WTC11 (cell line): ENCODE measurements at regions not wholly inside any gene's neighbourhood (a gene's known extent, or its start where the extent isn't known, plus 50 kb on each side); places are given as distances from the start of the nearest gene placed in this dataset.
"Not testable (repeated sequence)": the region's sequence is repeated elsewhere in the genome, so short reads cannot be mapped to it uniquely, and the experiment has no call there.

ENCODE experiments used
- CREM ChIP-seq: sonication (generic); formaldehyde crosslinking; IDR thresholded peaks from 2 replicates; pipeline ENCODE4 v1.8.1; 2022; ENCODE audit warnings: mild to moderate bottlenecking, missing genetic modification reagents, moderate library complexity
- CTCF ChIP-seq: fragments of 200-600 bp; IDR thresholded peaks from 2 replicates; pipeline ENCODE4 v1.8.0; 2022; ENCODE audit warnings: antibody characterized with exemption
- ELF4 ChIP-seq: sonication (generic); formaldehyde crosslinking; IDR thresholded peaks from 2 replicates; pipeline ENCODE4 v1.8.1; 2022; ENCODE audit warnings: low read depth, mild to moderate bottlenecking, moderate library complexity, missing genetic modification reagents
- ETV6 ChIP-seq: sonication (generic); formaldehyde crosslinking; IDR thresholded peaks from 2 replicates; pipeline ENCODE4 v1.8.1; 2022; ENCODE audit warnings: mild to moderate bottlenecking, missing genetic modification reagents
- FOXJ3 ChIP-seq: sonication (generic); formaldehyde crosslinking; IDR thresholded peaks from 2 replicates; pipeline ENCODE4 v1.9.0; 2021; ENCODE audit warnings: missing genetic modification reagents, mild to moderate bottlenecking, borderline replicate concordance
- FOXP1 ChIP-seq: sonication (generic); formaldehyde crosslinking; IDR thresholded peaks from 2 replicates; pipeline ENCODE4 v1.8.0; 2022; ENCODE audit warnings: missing genetic modification reagents, mild to moderate bottlenecking, moderate library complexity, borderline replicate concordance
- GRHL2 ChIP-seq: fragments of 250-450 bp; sonication (Bioruptor Pico); IDR thresholded peaks from 2 replicates; pipeline ENCODE4 v1.8.0; 2022; ENCODE audit warnings: mild to moderate bottlenecking, moderate library complexity; ENCODE audit not compliant: insufficient replicate concordance, severe bottlenecking
- JUN ChIP-seq: sonication (generic); formaldehyde crosslinking; IDR thresholded peaks from 2 replicates; pipeline ENCODE4 v1.8.0; 2023; ENCODE audit warnings: mild to moderate bottlenecking, missing genetic modification reagents
- MAX ChIP-seq: sonication (generic); formaldehyde crosslinking; IDR thresholded peaks from 2 replicates; pipeline ENCODE4 v1.8.0; 2022; ENCODE audit warnings: mild to moderate bottlenecking, missing genetic modification reagents
- USF1 ChIP-seq: sonication (generic); formaldehyde crosslinking; IDR thresholded peaks from 2 replicates; pipeline ENCODE4 v1.8.0; 2022; ENCODE audit warnings: mild to moderate bottlenecking, missing genetic modification reagents
- TF ChIP-seq, protein P1 (sequence below): sonication (generic); formaldehyde crosslinking; IDR thresholded peaks from 2 replicates; pipeline ENCODE4 v1.8.0; 2023; ENCODE audit warnings: missing genetic modification reagents, mild to moderate bottlenecking, borderline replicate concordance
- TF ChIP-seq, protein P2 (sequence below): sonication (generic); formaldehyde crosslinking; IDR thresholded peaks from 2 replicates; pipeline ENCODE4 v1.8.0; 2023; ENCODE audit warnings: missing genetic modification reagents
- TF ChIP-seq, protein P3 (sequence below): sonication (generic); formaldehyde crosslinking; IDR thresholded peaks from 2 replicates; pipeline ENCODE4 v1.8.1; 2022; ENCODE audit warnings: mild to moderate bottlenecking, missing genetic modification reagents, moderate library complexity, borderline replicate concordance
- TF ChIP-seq, protein P4 (sequence below): fragments of 250-450 bp; sonication (Bioruptor Pico); IDR thresholded peaks from 2 replicates; pipeline ENCODE4 v1.9.0; 2021; ENCODE audit warnings: mild to moderate bottlenecking

GRCh38 chr7:69116196-69116595 lies 482.1 kb upstream of the AUTS2 start:
- not testable (repeated sequence) for TF ChIP-seq CTCF; FOXJ3 (CRISPR knock-in tag); FOXP1 (CRISPR knock-in tag); USF1 (CRISPR knock-in tag); ETV6 (CRISPR knock-in tag); ELF4 (CRISPR knock-in tag); GRHL2 (CRISPR knock-in tag); JUN (CRISPR knock-in tag); MAX (CRISPR knock-in tag); CREM (CRISPR knock-in tag)
- TF ChIP-seq, protein P1, sequence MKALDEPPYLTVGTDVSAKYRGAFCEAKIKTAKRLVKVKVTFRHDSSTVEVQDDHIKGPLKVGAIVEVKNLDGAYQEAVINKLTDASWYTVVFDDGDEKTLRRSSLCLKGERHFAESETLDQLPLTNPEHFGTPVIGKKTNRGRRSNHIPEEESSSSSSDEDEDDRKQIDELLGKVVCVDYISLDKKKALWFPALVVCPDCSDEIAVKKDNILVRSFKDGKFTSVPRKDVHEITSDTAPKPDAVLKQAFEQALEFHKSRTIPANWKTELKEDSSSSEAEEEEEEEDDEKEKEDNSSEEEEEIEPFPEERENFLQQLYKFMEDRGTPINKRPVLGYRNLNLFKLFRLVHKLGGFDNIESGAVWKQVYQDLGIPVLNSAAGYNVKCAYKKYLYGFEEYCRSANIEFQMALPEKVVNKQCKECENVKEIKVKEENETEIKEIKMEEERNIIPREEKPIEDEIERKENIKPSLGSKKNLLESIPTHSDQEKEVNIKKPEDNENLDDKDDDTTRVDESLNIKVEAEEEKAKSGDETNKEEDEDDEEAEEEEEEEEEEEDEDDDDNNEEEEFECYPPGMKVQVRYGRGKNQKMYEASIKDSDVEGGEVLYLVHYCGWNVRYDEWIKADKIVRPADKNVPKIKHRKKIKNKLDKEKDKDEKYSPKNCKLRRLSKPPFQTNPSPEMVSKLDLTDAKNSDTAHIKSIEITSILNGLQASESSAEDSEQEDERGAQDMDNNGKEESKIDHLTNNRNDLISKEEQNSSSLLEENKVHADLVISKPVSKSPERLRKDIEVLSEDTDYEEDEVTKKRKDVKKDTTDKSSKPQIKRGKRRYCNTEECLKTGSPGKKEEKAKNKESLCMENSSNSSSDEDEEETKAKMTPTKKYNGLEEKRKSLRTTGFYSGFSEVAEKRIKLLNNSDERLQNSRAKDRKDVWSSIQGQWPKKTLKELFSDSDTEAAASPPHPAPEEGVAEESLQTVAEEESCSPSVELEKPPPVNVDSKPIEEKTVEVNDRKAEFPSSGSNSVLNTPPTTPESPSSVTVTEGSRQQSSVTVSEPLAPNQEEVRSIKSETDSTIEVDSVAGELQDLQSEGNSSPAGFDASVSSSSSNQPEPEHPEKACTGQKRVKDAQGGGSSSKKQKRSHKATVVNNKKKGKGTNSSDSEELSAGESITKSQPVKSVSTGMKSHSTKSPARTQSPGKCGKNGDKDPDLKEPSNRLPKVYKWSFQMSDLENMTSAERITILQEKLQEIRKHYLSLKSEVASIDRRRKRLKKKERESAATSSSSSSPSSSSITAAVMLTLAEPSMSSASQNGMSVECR (CRISPR knock-in tag) = not testable (repeated sequence)
- TF ChIP-seq, protein P2, sequence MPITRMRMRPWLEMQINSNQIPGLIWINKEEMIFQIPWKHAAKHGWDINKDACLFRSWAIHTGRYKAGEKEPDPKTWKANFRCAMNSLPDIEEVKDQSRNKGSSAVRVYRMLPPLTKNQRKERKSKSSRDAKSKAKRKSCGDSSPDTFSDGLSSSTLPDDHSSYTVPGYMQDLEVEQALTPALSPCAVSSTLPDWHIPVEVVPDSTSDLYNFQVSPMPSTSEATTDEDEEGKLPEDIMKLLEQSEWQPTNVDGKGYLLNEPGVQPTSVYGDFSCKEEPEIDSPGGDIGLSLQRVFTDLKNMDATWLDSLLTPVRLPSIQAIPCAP (CRISPR knock-in tag) = not testable (repeated sequence)
- TF ChIP-seq, protein P3, sequence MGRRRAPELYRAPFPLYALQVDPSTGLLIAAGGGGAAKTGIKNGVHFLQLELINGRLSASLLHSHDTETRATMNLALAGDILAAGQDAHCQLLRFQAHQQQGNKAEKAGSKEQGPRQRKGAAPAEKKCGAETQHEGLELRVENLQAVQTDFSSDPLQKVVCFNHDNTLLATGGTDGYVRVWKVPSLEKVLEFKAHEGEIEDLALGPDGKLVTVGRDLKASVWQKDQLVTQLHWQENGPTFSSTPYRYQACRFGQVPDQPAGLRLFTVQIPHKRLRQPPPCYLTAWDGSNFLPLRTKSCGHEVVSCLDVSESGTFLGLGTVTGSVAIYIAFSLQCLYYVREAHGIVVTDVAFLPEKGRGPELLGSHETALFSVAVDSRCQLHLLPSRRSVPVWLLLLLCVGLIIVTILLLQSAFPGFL = not testable (repeated sequence)
- TF ChIP-seq, protein P4, sequence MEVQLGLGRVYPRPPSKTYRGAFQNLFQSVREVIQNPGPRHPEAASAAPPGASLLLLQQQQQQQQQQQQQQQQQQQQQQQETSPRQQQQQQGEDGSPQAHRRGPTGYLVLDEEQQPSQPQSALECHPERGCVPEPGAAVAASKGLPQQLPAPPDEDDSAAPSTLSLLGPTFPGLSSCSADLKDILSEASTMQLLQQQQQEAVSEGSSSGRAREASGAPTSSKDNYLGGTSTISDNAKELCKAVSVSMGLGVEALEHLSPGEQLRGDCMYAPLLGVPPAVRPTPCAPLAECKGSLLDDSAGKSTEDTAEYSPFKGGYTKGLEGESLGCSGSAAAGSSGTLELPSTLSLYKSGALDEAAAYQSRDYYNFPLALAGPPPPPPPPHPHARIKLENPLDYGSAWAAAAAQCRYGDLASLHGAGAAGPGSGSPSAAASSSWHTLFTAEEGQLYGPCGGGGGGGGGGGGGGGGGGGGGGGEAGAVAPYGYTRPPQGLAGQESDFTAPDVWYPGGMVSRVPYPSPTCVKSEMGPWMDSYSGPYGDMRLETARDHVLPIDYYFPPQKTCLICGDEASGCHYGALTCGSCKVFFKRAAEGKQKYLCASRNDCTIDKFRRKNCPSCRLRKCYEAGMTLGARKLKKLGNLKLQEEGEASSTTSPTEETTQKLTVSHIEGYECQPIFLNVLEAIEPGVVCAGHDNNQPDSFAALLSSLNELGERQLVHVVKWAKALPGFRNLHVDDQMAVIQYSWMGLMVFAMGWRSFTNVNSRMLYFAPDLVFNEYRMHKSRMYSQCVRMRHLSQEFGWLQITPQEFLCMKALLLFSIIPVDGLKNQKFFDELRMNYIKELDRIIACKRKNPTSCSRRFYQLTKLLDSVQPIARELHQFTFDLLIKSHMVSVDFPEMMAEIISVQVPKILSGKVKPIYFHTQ (CRISPR knock-in tag) = not testable (repeated sequence)
